ENCODE measurements at regions not wholly inside any gene's neighbourhood (a gene's known extent, or its start where the extent isn't known, plus 50 kb on each side); places are given as distances from the start of the nearest gene placed in this dataset.

DNA sequence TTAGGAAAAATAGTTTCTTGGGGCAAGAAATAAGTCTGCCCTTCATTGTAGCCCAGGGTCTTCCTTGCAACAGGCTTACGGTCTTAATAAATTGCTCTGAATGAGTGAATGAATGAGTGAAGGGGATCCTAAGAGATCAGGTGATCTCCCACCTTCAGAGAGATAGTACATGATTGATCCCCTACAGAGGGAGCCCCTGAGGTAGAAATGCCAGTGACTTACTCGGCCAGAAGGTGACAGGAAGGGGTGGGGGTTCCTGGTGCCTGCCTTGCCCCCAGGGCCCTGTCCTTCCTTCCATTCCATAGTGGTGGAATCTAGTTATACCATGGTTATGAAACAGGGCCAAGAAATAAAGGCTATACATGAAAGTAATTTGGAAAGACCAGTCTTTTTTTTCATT is 215.3 kb upstream of the SSTR4 start:
- Histone ChIP-seq H2AFZ (ENCODE audit: low read length, unreplicated experiment) (no peak overlapping the region), H3K27ac (ENCODE audit: low read depth, low read length) (no peak overlapping the region), H3K36me3 (ENCODE audit: insufficient read depth, low read length) (no peaks in the 10 kb centered on the region), H3K27me3 (ENCODE audit: insufficient read depth, low read length) (peaks cover 8% of the 10 kb centered on the region; the same call in 1 of the 2 replicates), H3K79me2 (ENCODE audit: control insufficient read depth, insufficient read depth, low read length, unreplicated experiment) (no peaks in the 10 kb centered on the region), H3K4me3 (ENCODE audit: low read depth, low read length) (no peak overlapping the region), H3K4me1 (ENCODE audit: control insufficient read depth, insufficient read depth, low read length, unreplicated experiment) (no peaks in the 10 kb centered on the region)

DNA sequence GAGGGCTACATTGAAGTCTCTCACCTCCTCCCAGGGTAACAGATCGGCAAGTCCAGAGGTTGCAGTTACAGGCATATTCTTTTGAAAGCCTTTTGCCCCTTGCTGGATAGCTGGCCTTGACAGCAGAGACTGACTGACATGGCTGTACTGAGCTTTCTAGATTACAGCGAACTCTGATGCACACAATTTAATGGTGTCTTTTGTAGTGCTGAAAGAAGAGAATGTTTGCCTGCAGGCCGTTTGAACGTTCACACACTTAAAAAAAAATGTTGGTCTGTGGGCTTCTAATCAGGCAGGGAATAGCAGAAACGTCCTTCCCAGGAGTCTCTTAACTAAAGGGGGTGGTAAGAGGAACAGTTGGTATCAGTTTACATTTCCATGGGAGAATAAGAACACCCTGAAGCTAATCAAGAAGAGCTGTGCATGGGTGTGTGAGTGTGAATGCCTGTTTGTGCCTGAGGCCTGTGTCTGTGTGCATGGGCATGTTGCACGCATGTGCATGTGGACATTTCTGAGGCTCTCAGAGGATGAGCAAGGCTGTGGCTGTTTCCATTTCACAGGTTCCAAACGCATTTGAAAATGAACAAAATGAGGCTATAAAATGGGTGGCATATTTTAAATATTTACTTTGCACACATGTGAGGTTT is 213.9 kb upstream of the SSTR4 start:
- H3K36me3 ChIP-seq (ENCODE audit: insufficient read depth, low read length), result no peaks in the 10 kb centered on the region
- no peak overlapping the region for H2AFZ ChIP-seq (ENCODE audit: low read length, unreplicated experiment)
- no peaks in the 10 kb centered on the region for H3K4me1 ChIP-seq (ENCODE audit: control insufficient read depth, insufficient read depth, low read length, unreplicated experiment)
- no peak overlapping the region for H3K4me3 ChIP-seq (ENCODE audit: low read depth, low read length)
- H3K27ac ChIP-seq (ENCODE audit: low read depth, low read length), result no peak overlapping the region
- H3K79me2 ChIP-seq (ENCODE audit: control insufficient read depth, insufficient read depth, low read length, unreplicated experiment), result no peaks in the 10 kb centered on the region
- peaks cover 3% of the 10 kb centered on the region; the same call in 1 of the 2 replicates for H3K27me3 ChIP-seq (ENCODE audit: insufficient read depth, low read length)

DNA sequence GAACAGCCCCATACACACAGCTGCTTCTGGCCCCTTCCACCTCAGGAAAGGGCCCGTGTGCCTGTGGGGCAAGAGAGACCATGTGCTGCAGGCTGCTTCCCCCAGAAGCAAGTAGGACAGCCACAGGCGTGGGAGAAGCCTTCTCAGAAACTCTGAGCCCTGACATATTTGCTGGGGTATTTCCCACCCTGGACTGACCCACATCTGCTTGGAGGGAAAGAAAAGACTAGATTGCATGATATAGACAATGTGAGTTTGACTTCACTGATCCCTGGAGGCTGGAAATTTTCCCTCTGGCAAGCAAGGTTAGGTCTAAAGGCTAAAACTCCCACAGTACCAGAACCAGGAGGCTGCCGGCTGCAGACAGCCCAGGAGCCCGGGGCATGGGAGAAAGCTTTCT is 213.3 kb upstream of the SSTR4 start:
- Histone ChIP-seq H3K4me1 (ENCODE audit: control insufficient read depth, insufficient read depth, low read length, unreplicated experiment) (no peaks in the 10 kb centered on the region), H3K27ac (ENCODE audit: low read depth, low read length) (no peak overlapping the region), H3K27me3 (ENCODE audit: insufficient read depth, low read length) (no peaks in the 10 kb centered on the region), H3K79me2 (ENCODE audit: control insufficient read depth, insufficient read depth, low read length, unreplicated experiment) (no peaks in the 10 kb centered on the region), H3K36me3 (ENCODE audit: insufficient read depth, low read length) (no peaks in the 10 kb centered on the region), H2AFZ (ENCODE audit: low read length, unreplicated experiment) (no peak overlapping the region), H3K4me3 (ENCODE audit: low read depth, low read length) (no peak overlapping the region)

GRCh38 chr20:22823119-22823518 is 212.0 kb upstream of the SSTR4 start:
- Histone ChIP-seq H2AFZ (ENCODE audit: low read length, unreplicated experiment) (no peak overlapping the region), H3K4me1 (ENCODE audit: control insufficient read depth, insufficient read depth, low read length, unreplicated experiment) (no peaks in the 10 kb centered on the region), H3K79me2 (ENCODE audit: control insufficient read depth, insufficient read depth, low read length, unreplicated experiment) (no peaks in the 10 kb centered on the region), H3K36me3 (ENCODE audit: insufficient read depth, low read length) (no peaks in the 10 kb centered on the region), H3K4me3 (ENCODE audit: low read depth, low read length) (no peak overlapping the region), H3K27me3 (ENCODE audit: insufficient read depth, low read length) (no peaks in the 10 kb centered on the region), H3K27ac (ENCODE audit: low read depth, low read length) (no peak overlapping the region)

GRCh38 chr20:22824077-22824476 is 211.0 kb upstream of the SSTR4 start:
- Histone ChIP-seq H3K36me3 (ENCODE audit: insufficient read depth, low read length) (no peaks in the 10 kb centered on the region), H3K79me2 (ENCODE audit: control insufficient read depth, insufficient read depth, low read length, unreplicated experiment) (no peaks in the 10 kb centered on the region), H3K27ac (ENCODE audit: low read depth, low read length) (no peak overlapping the region), H2AFZ (ENCODE audit: low read length, unreplicated experiment) (no peak overlapping the region), H3K27me3 (ENCODE audit: insufficient read depth, low read length) (no peaks in the 10 kb centered on the region), H3K4me3 (ENCODE audit: low read depth, low read length) (no peak overlapping the region), H3K4me1 (ENCODE audit: control insufficient read depth, insufficient read depth, low read length, unreplicated experiment) (no peaks in the 10 kb centered on the region)

- no peak overlapping the region for H3K4me3 ChIP-seq (ENCODE audit: low read depth, low read length)
- H3K27me3 ChIP-seq (ENCODE audit: insufficient read depth, low read length), result no peaks in the 10 kb centered on the region
- H3K4me1 ChIP-seq (ENCODE audit: control insufficient read depth, insufficient read depth, low read length, unreplicated experiment), result no peaks in the 10 kb centered on the region
- no peaks in the 10 kb centered on the region for H3K79me2 ChIP-seq (ENCODE audit: control insufficient read depth, insufficient read depth, low read length, unreplicated experiment)
- H3K27ac ChIP-seq (ENCODE audit: low read depth, low read length), result no peak overlapping the region
- H2AFZ ChIP-seq (ENCODE audit: low read length, unreplicated experiment), result no peak overlapping the region
- H3K36me3 ChIP-seq (ENCODE audit: insufficient read depth, low read length), result no peaks in the 10 kb centered on the region
Observed at GRCh38 chr20:22825076-22825475, 210.0 kb upstream of the SSTR4 start.

DNA sequence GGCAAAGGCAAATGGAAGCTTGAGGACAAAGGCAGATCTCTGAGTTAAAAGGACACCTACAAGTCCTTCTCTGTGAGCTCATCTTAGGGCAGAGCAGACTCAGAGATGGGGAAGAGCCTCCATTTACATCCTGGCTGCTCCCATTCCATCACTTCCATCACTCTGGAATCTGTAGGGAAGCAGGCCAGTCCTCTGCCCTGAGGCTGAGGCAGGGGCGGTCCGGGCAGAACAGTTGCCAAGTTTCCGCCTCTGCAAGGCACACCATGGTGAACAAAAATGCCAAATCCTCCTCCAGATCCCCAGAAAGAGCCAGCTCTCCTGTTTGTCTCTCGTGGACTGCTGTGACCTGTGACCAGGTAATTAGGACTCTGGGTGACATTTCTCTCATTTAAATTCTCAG is 209.6 kb upstream of the SSTR4 start:
- H3K4me1 ChIP-seq (ENCODE audit: control insufficient read depth, insufficient read depth, low read length, unreplicated experiment), result no peaks in the 10 kb centered on the region
- no peaks in the 10 kb centered on the region for H3K36me3 ChIP-seq (ENCODE audit: insufficient read depth, low read length)
- no peaks in the 10 kb centered on the region for H3K79me2 ChIP-seq (ENCODE audit: control insufficient read depth, insufficient read depth, low read length, unreplicated experiment)
- H3K4me3 ChIP-seq (ENCODE audit: low read depth, low read length), result no peak overlapping the region
- no peak overlapping the region for H2AFZ ChIP-seq (ENCODE audit: low read length, unreplicated experiment)
- no peak overlapping the region for H3K27ac ChIP-seq (ENCODE audit: low read depth, low read length)
- H3K27me3 ChIP-seq (ENCODE audit: insufficient read depth, low read length), result no peaks in the 10 kb centered on the region

- H3K36me3 ChIP-seq (ENCODE audit: insufficient read depth, low read length), result no peaks in the 10 kb centered on the region
- H2AFZ ChIP-seq (ENCODE audit: low read length, unreplicated experiment), result no peak overlapping the region
- no peaks in the 10 kb centered on the region for H3K4me1 ChIP-seq (ENCODE audit: control insufficient read depth, insufficient read depth, low read length, unreplicated experiment)
- no peak overlapping the region for H3K27ac ChIP-seq (ENCODE audit: low read depth, low read length)
- no peaks in the 10 kb centered on the region for H3K27me3 ChIP-seq (ENCODE audit: insufficient read depth, low read length)
- H3K79me2 ChIP-seq (ENCODE audit: control insufficient read depth, insufficient read depth, low read length, unreplicated experiment), result no peaks in the 10 kb centered on the region
- H3K4me3 ChIP-seq (ENCODE audit: low read depth, low read length), result no peak overlapping the region
Observed at GRCh38 chr20:22826306-22827230, 208.5 kb upstream of the SSTR4 start.

DNA sequence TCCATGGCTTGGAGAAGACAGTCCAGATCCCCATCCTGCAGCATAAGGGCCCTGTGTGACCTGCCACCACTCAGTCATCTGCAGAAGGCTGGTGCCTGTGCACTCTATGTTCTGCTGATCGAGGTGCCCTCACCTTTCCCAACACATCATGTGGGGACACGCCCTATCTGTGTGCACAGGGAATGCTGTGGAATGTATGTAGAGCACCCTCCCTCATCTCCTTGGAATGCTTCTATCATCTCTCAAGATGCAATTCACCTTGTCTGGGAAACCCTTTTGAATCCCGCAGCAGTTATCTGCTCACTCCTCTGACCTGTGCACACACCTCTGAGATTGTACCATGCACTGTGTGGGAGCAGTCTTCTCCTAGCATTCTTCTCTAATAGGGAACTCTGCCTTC is 207.2 kb upstream of the SSTR4 start:
- no peaks in the 10 kb centered on the region for H3K36me3 ChIP-seq (ENCODE audit: insufficient read depth, low read length)
- no peaks in the 10 kb centered on the region for H3K4me1 ChIP-seq (ENCODE audit: control insufficient read depth, insufficient read depth, low read length, unreplicated experiment)
- no peaks in the 10 kb centered on the region for H3K79me2 ChIP-seq (ENCODE audit: control insufficient read depth, insufficient read depth, low read length, unreplicated experiment)
- H3K27ac ChIP-seq (ENCODE audit: low read depth, low read length), result no peak overlapping the region
- H3K27me3 ChIP-seq (ENCODE audit: insufficient read depth, low read length), result no peaks in the 10 kb centered on the region
- no peak overlapping the region for H2AFZ ChIP-seq (ENCODE audit: low read length, unreplicated experiment)
- no peak overlapping the region for H3K4me3 ChIP-seq (ENCODE audit: low read depth, low read length)

GRCh38 chr20:22829356-22829755 is 205.8 kb upstream of the SSTR4 start:
- H3K79me2 ChIP-seq (ENCODE audit: control insufficient read depth, insufficient read depth, low read length, unreplicated experiment), result no peaks in the 10 kb centered on the region
- H3K27ac ChIP-seq (ENCODE audit: low read depth, low read length), result no peak overlapping the region
- H3K4me1 ChIP-seq (ENCODE audit: control insufficient read depth, insufficient read depth, low read length, unreplicated experiment), result no peaks in the 10 kb centered on the region
- no peaks in the 10 kb centered on the region for H3K36me3 ChIP-seq (ENCODE audit: insufficient read depth, low read length)
- no peak overlapping the region for H3K4me3 ChIP-seq (ENCODE audit: low read depth, low read length)
- H3K27me3 ChIP-seq (ENCODE audit: insufficient read depth, low read length), result no peaks in the 10 kb centered on the region
- no peak overlapping the region for H2AFZ ChIP-seq (ENCODE audit: low read length, unreplicated experiment)

DNA sequence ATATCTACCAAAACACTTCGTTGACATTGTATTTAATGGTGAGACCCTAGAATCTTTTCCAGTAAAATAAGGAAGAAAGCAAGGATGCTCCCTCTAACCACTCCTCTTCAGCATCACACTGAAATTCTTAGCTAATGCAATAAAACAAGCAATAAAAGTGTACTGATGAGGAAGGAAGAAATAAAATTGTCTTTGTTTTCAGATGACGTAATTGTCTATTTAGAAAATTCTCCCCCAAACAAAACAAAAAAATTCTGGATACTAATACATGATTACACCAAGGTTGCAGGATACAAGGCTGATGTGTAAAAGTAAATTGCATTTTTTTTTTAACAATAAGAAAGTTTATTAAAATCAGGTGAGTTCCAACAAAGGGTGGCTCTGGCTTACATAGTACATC is 205.0 kb upstream of the SSTR4 start:
- Histone ChIP-seq H2AFZ (ENCODE audit: low read length, unreplicated experiment) (no peak overlapping the region), H3K27me3 (ENCODE audit: insufficient read depth, low read length) (no peaks in the 10 kb centered on the region), H3K4me1 (ENCODE audit: control insufficient read depth, insufficient read depth, low read length, unreplicated experiment) (no peaks in the 10 kb centered on the region), H3K79me2 (ENCODE audit: control insufficient read depth, insufficient read depth, low read length, unreplicated experiment) (no peaks in the 10 kb centered on the region), H3K27ac (ENCODE audit: low read depth, low read length) (no peak overlapping the region), H3K4me3 (ENCODE audit: low read depth, low read length) (no peak overlapping the region), H3K36me3 (ENCODE audit: insufficient read depth, low read length) (no peaks in the 10 kb centered on the region)
